ENCODE measurements at regions not wholly inside any gene's neighbourhood (a gene's known extent, or its start where the extent isn't known, plus 50 kb on each side); places are given as distances from the start of the nearest gene placed in this dataset.

DNA sequence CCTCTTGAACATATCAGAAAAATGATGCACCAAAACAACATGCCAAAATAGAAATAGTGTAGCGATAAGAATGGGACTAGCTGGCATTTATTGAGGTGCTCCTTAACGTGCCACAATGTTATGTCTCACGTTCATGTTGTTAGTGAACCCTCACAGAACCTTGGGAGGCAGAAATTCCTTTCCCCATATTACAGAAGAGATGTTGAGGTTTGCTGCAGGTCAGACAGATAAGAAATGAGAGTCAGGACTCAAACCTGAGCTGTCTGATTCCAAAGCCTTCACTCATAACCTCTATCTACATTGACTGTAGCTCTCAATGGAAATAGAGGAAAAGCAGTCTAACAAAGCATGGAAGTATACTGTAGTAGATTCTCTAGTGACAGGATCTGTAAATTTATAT is 163.3 kb upstream of the STK17B start:
- TF ChIP-seq, protein P1, sequence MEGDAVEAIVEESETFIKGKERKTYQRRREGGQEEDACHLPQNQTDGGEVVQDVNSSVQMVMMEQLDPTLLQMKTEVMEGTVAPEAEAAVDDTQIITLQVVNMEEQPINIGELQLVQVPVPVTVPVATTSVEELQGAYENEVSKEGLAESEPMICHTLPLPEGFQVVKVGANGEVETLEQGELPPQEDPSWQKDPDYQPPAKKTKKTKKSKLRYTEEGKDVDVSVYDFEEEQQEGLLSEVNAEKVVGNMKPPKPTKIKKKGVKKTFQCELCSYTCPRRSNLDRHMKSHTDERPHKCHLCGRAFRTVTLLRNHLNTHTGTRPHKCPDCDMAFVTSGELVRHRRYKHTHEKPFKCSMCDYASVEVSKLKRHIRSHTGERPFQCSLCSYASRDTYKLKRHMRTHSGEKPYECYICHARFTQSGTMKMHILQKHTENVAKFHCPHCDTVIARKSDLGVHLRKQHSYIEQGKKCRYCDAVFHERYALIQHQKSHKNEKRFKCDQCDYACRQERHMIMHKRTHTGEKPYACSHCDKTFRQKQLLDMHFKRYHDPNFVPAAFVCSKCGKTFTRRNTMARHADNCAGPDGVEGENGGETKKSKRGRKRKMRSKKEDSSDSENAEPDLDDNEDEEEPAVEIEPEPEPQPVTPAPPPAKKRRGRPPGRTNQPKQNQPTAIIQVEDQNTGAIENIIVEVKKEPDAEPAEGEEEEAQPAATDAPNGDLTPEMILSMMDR (IDR thresholded peaks at IDR 0.05; ENCODE audit: low read depth, low read length): no peak
- no peak for TF ChIP-seq EZH2phosphoT487 (IDR thresholded peaks at IDR 0.05; ENCODE audit: low read depth)

Measured in OCI-LY3 (cell line).